Kidney (tissue), 13 donors: ENCODE measurements at regions not wholly inside any gene's neighbourhood (a gene's known extent, or its start where the extent isn't known, plus 50 kb on each side); places are given as distances from the start of the nearest gene placed in this dataset.

Experiments used
- DNase-seq, 5 donors: peaks; one replicate each; pipeline ENCODE4 v3.0.0-alpha.2; 2013 to 2020
- FAIRE-seq: peaks from 2 replicates; lab custom pipeline; 2012; peaks lifted over from hg19 to GRCh38; lab: Jason Lieb, UNC
- H3K27ac ChIP-seq, 2 donors: one replicate each; pipeline ENCODE4 v1.7.0; 2013; ENCODE audit warnings: low read depth in 2 of 2, low read length in 2 of 2, inconsistent platforms in 1 of 2
- H3K27me3 ChIP-seq: one replicate; pipeline ENCODE4 v1.7.1; 2013; ENCODE audit warnings: low read length, inconsistent platforms; ENCODE audit not compliant: control insufficient read depth, insufficient read depth
- H3K36me3 ChIP-seq, 3 donors: one replicate each; pipeline versions ENCODE4 v1.7.0 to v1.7.1; 2013; ENCODE audit warnings: low read length in 3 of 3, control low read depth in 1 of 3, inconsistent platforms in 1 of 3; ENCODE audit not compliant: insufficient read depth in 3 of 3, control insufficient read depth in 2 of 3
- H3K4me1 ChIP-seq, 3 donors: one replicate each; pipeline versions ENCODE4 v1.7.0 to v1.7.1; 2013; ENCODE audit warnings: low read length in 3 of 3, inconsistent platforms in 1 of 3, low read depth in 1 of 3; ENCODE audit not compliant: control insufficient read depth in 2 of 3, insufficient read depth in 2 of 3
- H3K4me3 ChIP-seq, 3 donors: one replicate each; pipeline versions ENCODE4 v1.7.0 to v1.8.1; 2013; ENCODE audit warnings: low read length in 3 of 3, control low read depth in 1 of 3, inconsistent platforms in 1 of 3
- H3K9ac ChIP-seq, 3 donors: one replicate each; pipeline versions ENCODE4 v1.7.0 to v1.7.1; 2013; ENCODE audit warnings: low read length in 3 of 3, control low read depth in 1 of 3, inconsistent platforms in 1 of 3
- H3K9me3 ChIP-seq, 3 donors: one replicate each; pipeline versions ENCODE4 v1.7.0 to v1.7.1; 2013; ENCODE audit warnings: low read length in 3 of 3, control low read depth in 1 of 3, inconsistent platforms in 1 of 3; ENCODE audit not compliant: control insufficient read depth in 2 of 3, insufficient read depth in 1 of 3
- intact Hi-C: fragments of 100-400 bp; cut with DNase I; formaldehyde crosslinking; loops from one replicate; pipeline ENCODE4 v1.11.1; 2022
- TF ChIP-seq, protein P1 (sequence below): IDR thresholded peaks from 3 replicates; pipeline ENCODE4 v1.5.1; 2012; ENCODE audit warnings: mild to moderate bottlenecking, moderate library complexity, borderline replicate concordance; ENCODE audit not compliant: insufficient read depth; ENCODE audit errors: extremely low read depth
- donor health status: control.
- donor health status: control.
- donor health status: control.
- donor health status: control.
- donor health status: control.
- donor health status: DM: yes; HTN: yes; CAD: no.
- donor health status: Normal renal cell carcinoma (clear cell type).

DNA sequence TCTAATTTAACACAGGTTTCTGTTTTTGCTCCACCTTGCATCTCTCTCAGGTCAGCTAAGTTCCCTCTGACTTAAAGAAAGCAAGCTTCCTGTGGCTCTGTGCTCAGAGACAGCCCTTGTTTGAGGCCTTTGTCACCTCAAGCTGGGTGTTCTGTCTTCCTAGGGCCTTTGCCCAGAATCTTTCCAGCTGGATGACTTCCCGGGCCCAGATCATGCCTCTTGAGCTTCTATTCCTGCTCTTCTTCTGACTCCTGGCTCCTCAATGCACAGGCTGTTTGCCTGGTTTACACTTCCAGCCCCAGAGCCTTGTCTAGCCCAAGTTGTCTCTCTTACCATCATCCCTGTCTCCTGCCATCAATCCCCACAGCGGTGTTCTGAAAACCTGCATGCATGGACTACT, 300.6 kb downstream of the VPS13C start:
- no peaks in the 10 kb centered on the region for H3K36me3 ChIP-seq
- H3K9ac ChIP-seq = no peak overlapping the region
- H3K27me3 ChIP-seq = no peaks in the 10 kb centered on the region
- H3K4me1 ChIP-seq = no peaks in the 10 kb centered on the region
- DNase-seq (no peak), FAIRE-seq (no peak)
- no peak overlapping the region for H3K27ac ChIP-seq
- H3K4me3 ChIP-seq = no peak overlapping the region
- TF ChIP-seq, protein P1, sequence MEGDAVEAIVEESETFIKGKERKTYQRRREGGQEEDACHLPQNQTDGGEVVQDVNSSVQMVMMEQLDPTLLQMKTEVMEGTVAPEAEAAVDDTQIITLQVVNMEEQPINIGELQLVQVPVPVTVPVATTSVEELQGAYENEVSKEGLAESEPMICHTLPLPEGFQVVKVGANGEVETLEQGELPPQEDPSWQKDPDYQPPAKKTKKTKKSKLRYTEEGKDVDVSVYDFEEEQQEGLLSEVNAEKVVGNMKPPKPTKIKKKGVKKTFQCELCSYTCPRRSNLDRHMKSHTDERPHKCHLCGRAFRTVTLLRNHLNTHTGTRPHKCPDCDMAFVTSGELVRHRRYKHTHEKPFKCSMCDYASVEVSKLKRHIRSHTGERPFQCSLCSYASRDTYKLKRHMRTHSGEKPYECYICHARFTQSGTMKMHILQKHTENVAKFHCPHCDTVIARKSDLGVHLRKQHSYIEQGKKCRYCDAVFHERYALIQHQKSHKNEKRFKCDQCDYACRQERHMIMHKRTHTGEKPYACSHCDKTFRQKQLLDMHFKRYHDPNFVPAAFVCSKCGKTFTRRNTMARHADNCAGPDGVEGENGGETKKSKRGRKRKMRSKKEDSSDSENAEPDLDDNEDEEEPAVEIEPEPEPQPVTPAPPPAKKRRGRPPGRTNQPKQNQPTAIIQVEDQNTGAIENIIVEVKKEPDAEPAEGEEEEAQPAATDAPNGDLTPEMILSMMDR = no peak
- no peaks in the 10 kb centered on the region for H3K9me3 ChIP-seq
- intact Hi-C loops = no loop called here

DNA sequence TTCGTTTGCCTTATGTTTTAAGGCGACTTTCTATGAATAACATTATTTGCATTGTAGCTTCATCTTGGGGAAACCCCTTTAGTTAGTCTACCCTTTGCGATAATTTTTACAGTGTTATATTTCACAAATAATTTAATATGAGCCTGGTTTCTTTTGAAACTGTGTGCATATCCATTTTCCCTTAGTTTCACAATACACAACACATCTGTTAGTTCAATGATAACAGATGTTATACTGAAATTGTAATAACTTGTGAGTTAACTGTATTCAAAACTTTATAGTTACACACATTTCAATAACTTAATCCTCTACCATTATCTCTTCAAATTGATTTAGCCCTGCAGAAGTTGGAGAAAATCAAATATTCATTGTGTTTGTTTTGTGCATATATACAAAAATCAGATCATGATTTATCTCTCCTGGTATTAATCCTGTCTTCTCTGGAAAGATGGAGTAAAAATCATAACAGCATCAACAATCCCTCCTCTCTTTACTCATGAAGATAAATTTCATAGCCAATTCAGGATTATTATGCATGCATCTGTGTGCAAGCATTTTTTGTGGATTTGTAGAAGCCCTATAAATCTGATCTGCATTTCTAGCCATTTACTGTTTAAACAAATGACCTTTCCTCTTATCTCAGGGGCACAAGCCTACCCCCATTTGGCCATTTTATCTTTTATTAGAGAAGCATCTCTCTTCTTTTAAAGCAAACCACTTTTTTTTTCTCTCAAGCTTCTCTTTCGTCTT, 304.0 kb downstream of the VPS13C start:
- TF ChIP-seq, protein P1 = no peak
- DNase-seq (no peak), FAIRE-seq (no peak)
- intact Hi-C loops = no loop called here
- H3K36me3 ChIP-seq = no peaks in the 10 kb centered on the region
- H3K9me3 ChIP-seq = no peaks in the 10 kb centered on the region
- H3K9ac ChIP-seq = no peak overlapping the region
- no peak overlapping the region for H3K4me3 ChIP-seq
- H3K4me1 ChIP-seq = no peaks in the 10 kb centered on the region
- no peaks in the 10 kb centered on the region for H3K27me3 ChIP-seq
- H3K27ac ChIP-seq = no peak overlapping the region

DNA sequence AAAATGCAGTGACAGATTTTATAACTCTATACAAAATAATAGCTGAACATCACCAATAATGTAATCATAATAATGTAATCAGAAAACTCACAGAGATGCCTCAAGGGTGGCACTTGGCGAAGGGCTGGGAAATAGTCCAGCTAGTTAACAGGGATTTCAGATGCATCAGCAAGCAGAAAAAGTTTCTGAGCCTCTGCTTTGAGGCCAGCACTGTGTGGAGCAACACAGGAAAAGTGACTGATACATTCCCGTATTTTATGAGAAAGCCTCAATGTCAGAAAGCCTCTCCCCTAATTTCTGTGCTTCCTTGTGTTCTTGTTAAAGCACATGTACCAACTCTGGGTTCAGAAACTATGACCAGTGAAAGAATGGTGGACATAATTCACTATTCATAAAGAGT, 304.8 kb downstream of the VPS13C start:
- H3K9ac ChIP-seq = no peak overlapping the region
- H3K27me3 ChIP-seq = no peaks in the 10 kb centered on the region
- H3K27ac ChIP-seq = no peak overlapping the region
- H3K4me1 ChIP-seq = peaks cover 0 to 2% (median 0%) of the 10 kb centered on the region in 3 donors
- DNase-seq = no peak
- no peaks in the 10 kb centered on the region for H3K36me3 ChIP-seq
- intact Hi-C loops = no loop called here
- H3K4me3 ChIP-seq = no peak overlapping the region
- TF ChIP-seq, protein P1 = no peak
- FAIRE-seq = no peak
- no peaks in the 10 kb centered on the region for H3K9me3 ChIP-seq
